ENCODE measurements at regions not wholly inside any gene's neighbourhood (a gene's known extent, or its start where the extent isn't known, plus 50 kb on each side); places are given as distances from the start of the nearest gene placed in this dataset.

- Histone ChIP-seq H3K4me1 (ENCODE audit: insufficient read depth, low read length) (no peaks in the 10 kb centered on the region), H3K27me3 (ENCODE audit: insufficient read depth, low read length) (no peaks in the 10 kb centered on the region), H3K9me3 (ENCODE audit: control insufficient read depth in 1 of 2, low read length in 2 of 2) (no peaks in the 10 kb centered on the region), H3K4me3 (ENCODE audit: low read length in 2 of 2) (no peak overlapping the region), H3K27ac (ENCODE audit: low read depth, low read length) (no peak overlapping the region), H3K36me3 (ENCODE audit: insufficient read depth, low read length) (no peaks in the 10 kb centered on the region)
- Mint-ChIP-seq H3K9me3 (peaks cover 0 to 4% (median 0%) of the 10 kb centered on the region in 8 donors), H3K36me3 (no peaks in the 10 kb centered on the region), H3K4me1 (no peaks in the 10 kb centered on the region), H3K27me3 (peaks cover 0 to 4% of the 10 kb centered on the region in 2 donors), H3K27ac (no peak overlapping the region), H3K4me3 (no peak overlapping the region)
- intact Hi-C loops (cut with micrococcal nuclease): no loop called here
- no peak for DNase-seq
- CTCF ChIA-PET (ENCODE audit: partially characterized antibody): no interaction called here
- POLR2A ChIA-PET (ENCODE audit: partially characterized antibody): no interaction called here
These were observed 99.9 kb downstream of the OAT start for GRCh38 chr10:124318811-124319210.

GRCh38 chr10:124318076-124318475 lies 100.6 kb downstream of the OAT start:
- DNase-seq: no peak
- Histone ChIP-seq H3K4me1 (ENCODE audit: insufficient read depth, low read length) (no peaks in the 10 kb centered on the region), H3K27ac (ENCODE audit: low read depth, low read length) (no peak overlapping the region), H3K36me3 (ENCODE audit: insufficient read depth, low read length) (no peaks in the 10 kb centered on the region), H3K9me3 (ENCODE audit: control insufficient read depth in 1 of 2, low read length in 2 of 2) (no peaks in the 10 kb centered on the region), H3K4me3 (ENCODE audit: low read length in 2 of 2) (no peak overlapping the region), H3K27me3 (ENCODE audit: insufficient read depth, low read length) (no peaks in the 10 kb centered on the region)
- ChIA-PET CTCF (ENCODE audit: partially characterized antibody) (no interaction called here), POLR2A (ENCODE audit: partially characterized antibody) (no interaction called here)
- Mint-ChIP-seq H3K4me3 (no peak overlapping the region), H3K4me1 (no peaks in the 10 kb centered on the region), H3K27me3 (peaks cover 0 to 4% of the 10 kb centered on the region in 2 donors), H3K36me3 (no peaks in the 10 kb centered on the region), H3K27ac (no peak overlapping the region), H3K9me3 (peaks cover 0 to 4% (median 0%) of the 10 kb centered on the region in 8 donors)
- intact Hi-C loops (cut with micrococcal nuclease): no loop called here

GRCh38 chr10:124316326-124316725 lies 102.4 kb downstream of the OAT start:
- H3K4me1 Mint-ChIP-seq: no peaks in the 10 kb centered on the region
- no peak overlapping the region for H3K27ac Mint-ChIP-seq
- CTCF ChIA-PET (ENCODE audit: partially characterized antibody): interaction anchor here (1.4 kb wide), 2 partner anchors 73 to 322 kb away, joined by 3 read pairs; no protein-coding TSS in a partner anchor
- no peaks in the 10 kb centered on the region for H3K4me1 ChIP-seq (ENCODE audit: insufficient read depth, low read length)
- intact Hi-C loops (cut with micrococcal nuclease): no loop called here
- H3K9me3 ChIP-seq (ENCODE audit: control insufficient read depth in 1 of 2, low read length in 2 of 2): no peaks in the 10 kb centered on the region
- no peak overlapping the region for H3K4me3 Mint-ChIP-seq
- H3K4me3 ChIP-seq (ENCODE audit: low read length in 2 of 2): no peak overlapping the region
- no peak overlapping the region for H3K27ac ChIP-seq (ENCODE audit: low read depth, low read length)
- H3K9me3 Mint-ChIP-seq: peaks cover 0 to 4% (median 0%) of the 10 kb centered on the region in 8 donors
- H3K36me3 ChIP-seq (ENCODE audit: insufficient read depth, low read length): no peaks in the 10 kb centered on the region
- no peaks in the 10 kb centered on the region for H3K27me3 ChIP-seq (ENCODE audit: insufficient read depth, low read length)
- H3K36me3 Mint-ChIP-seq: no peaks in the 10 kb centered on the region
- POLR2A ChIA-PET (ENCODE audit: partially characterized antibody): no interaction called here
- no peak for DNase-seq
- peaks cover 0 to 4% of the 10 kb centered on the region in 2 donors for H3K27me3 Mint-ChIP-seq

GRCh38 chr10:124315591-124316270 lies 103.0 kb downstream of the OAT start:
- Mint-ChIP-seq H3K27me3 (peaks cover 0 to 4% of the 10 kb centered on the region in 2 donors), H3K27ac (no peak overlapping the region), H3K9me3 (peaks cover 0 to 4% (median 0%) of the 10 kb centered on the region in 8 donors), H3K36me3 (no peaks in the 10 kb centered on the region), H3K4me1 (no peaks in the 10 kb centered on the region), H3K4me3 (no peak overlapping the region)
- ChIA-PET POLR2A (ENCODE audit: partially characterized antibody) (no interaction called here), CTCF (ENCODE audit: partially characterized antibody) (interaction anchor here (1.4 kb wide), 2 partner anchors 73 to 321 kb away, joined by 3 read pairs; no protein-coding TSS in a partner anchor)
- Histone ChIP-seq H3K4me1 (ENCODE audit: insufficient read depth, low read length) (no peaks in the 10 kb centered on the region), H3K9me3 (ENCODE audit: control insufficient read depth in 1 of 2, low read length in 2 of 2) (no peaks in the 10 kb centered on the region), H3K27me3 (ENCODE audit: insufficient read depth, low read length) (no peaks in the 10 kb centered on the region), H3K36me3 (ENCODE audit: insufficient read depth, low read length) (no peaks in the 10 kb centered on the region), H3K27ac (ENCODE audit: low read depth, low read length) (no peak overlapping the region), H3K4me3 (ENCODE audit: low read length in 2 of 2) (no peak overlapping the region)
- intact Hi-C loops (cut with micrococcal nuclease): no loop called here
- no peak for DNase-seq

GRCh38 chr10:124313374-124313773 lies 105.3 kb downstream of the OAT start:
- Histone ChIP-seq H3K27me3 (ENCODE audit: insufficient read depth, low read length) (no peaks in the 10 kb centered on the region), H3K9me3 (ENCODE audit: control insufficient read depth in 1 of 2, low read length in 2 of 2) (no peaks in the 10 kb centered on the region), H3K36me3 (ENCODE audit: insufficient read depth, low read length) (no peaks in the 10 kb centered on the region), H3K27ac (ENCODE audit: low read depth, low read length) (no peak overlapping the region), H3K4me3 (ENCODE audit: low read length in 2 of 2) (no peak overlapping the region), H3K4me1 (ENCODE audit: insufficient read depth, low read length) (no peaks in the 10 kb centered on the region)
- POLR2A ChIA-PET (ENCODE audit: partially characterized antibody): no interaction called here
- intact Hi-C loops (cut with micrococcal nuclease): no loop called here
- no peaks in the 10 kb centered on the region for H3K36me3 Mint-ChIP-seq
- CTCF ChIA-PET (ENCODE audit: partially characterized antibody): no interaction called here
- peaks cover 3 to 4% of the 10 kb centered on the region in 2 donors for H3K27me3 Mint-ChIP-seq
- no peak for DNase-seq
- no peak overlapping the region for H3K4me3 Mint-ChIP-seq
- H3K4me1 Mint-ChIP-seq: no peaks in the 10 kb centered on the region
- no peak overlapping the region for H3K27ac Mint-ChIP-seq
- H3K9me3 Mint-ChIP-seq: peaks cover 0 to 4% (median 0%) of the 10 kb centered on the region in 8 donors

GRCh38 chr10:124308811-124309210 lies 109.9 kb downstream of the OAT start:
- intact Hi-C loops (cut with micrococcal nuclease): no loop called here
- POLR2A ChIA-PET (ENCODE audit: partially characterized antibody): no interaction called here
- DNase-seq: no peak
- H3K4me1 Mint-ChIP-seq: no peaks in the 10 kb centered on the region
- no peaks in the 10 kb centered on the region for H3K4me1 ChIP-seq (ENCODE audit: insufficient read depth, low read length)
- peaks cover 0 to 3% of the 10 kb centered on the region in 2 donors for H3K27me3 Mint-ChIP-seq
- no peaks in the 10 kb centered on the region for H3K36me3 ChIP-seq (ENCODE audit: insufficient read depth, low read length)
- H3K27ac ChIP-seq (ENCODE audit: low read depth, low read length): no peak overlapping the region
- no peak overlapping the region for H3K4me3 Mint-ChIP-seq
- no peaks in the 10 kb centered on the region for H3K27me3 ChIP-seq (ENCODE audit: insufficient read depth, low read length)
- CTCF ChIA-PET (ENCODE audit: partially characterized antibody): no interaction called here
- H3K9me3 ChIP-seq (ENCODE audit: control insufficient read depth in 1 of 2, low read length in 2 of 2): no peaks in the 10 kb centered on the region
- H3K9me3 Mint-ChIP-seq: no peaks in the 10 kb centered on the region
- H3K27ac Mint-ChIP-seq: no peak overlapping the region
- no peak overlapping the region for H3K4me3 ChIP-seq (ENCODE audit: low read length in 2 of 2)
- H3K36me3 Mint-ChIP-seq: no peaks in the 10 kb centered on the region

GRCh38 chr10:124308056-124308645 lies 110.6 kb downstream of the OAT start:
- no peaks in the 10 kb centered on the region for H3K36me3 Mint-ChIP-seq
- H3K9me3 Mint-ChIP-seq: no peaks in the 10 kb centered on the region
- no peak overlapping the region for H3K4me3 Mint-ChIP-seq
- no peaks in the 10 kb centered on the region for H3K4me1 Mint-ChIP-seq
- intact Hi-C loops (cut with micrococcal nuclease): no loop called here
- DNase-seq: no peak
- CTCF ChIA-PET (ENCODE audit: partially characterized antibody): no interaction called here
- peaks cover 0 to 3% of the 10 kb centered on the region in 2 donors for H3K27me3 Mint-ChIP-seq
- H3K27me3 ChIP-seq (ENCODE audit: insufficient read depth, low read length): no peaks in the 10 kb centered on the region
- no peak overlapping the region for H3K4me3 ChIP-seq (ENCODE audit: low read length in 2 of 2)
- POLR2A ChIA-PET (ENCODE audit: partially characterized antibody): no interaction called here
- H3K27ac Mint-ChIP-seq: no peak overlapping the region
- no peak overlapping the region for H3K27ac ChIP-seq (ENCODE audit: low read depth, low read length)
- no peaks in the 10 kb centered on the region for H3K9me3 ChIP-seq (ENCODE audit: control insufficient read depth in 1 of 2, low read length in 2 of 2)
- no peaks in the 10 kb centered on the region for H3K36me3 ChIP-seq (ENCODE audit: insufficient read depth, low read length)
- H3K4me1 ChIP-seq (ENCODE audit: insufficient read depth, low read length): no peaks in the 10 kb centered on the region
